GM18502 (cell line): ENCODE measurements at regions not wholly inside any gene's neighbourhood (a gene's known extent, or its start where the extent isn't known, plus 50 kb on each side); places are given as distances from the start of the nearest gene placed in this dataset.

Experiments used
- ATAC-seq: cut with Tn5 transposase; IDR thresholded peaks from one replicate; pipeline ENCODE4 v1.9.1; 2021; ENCODE audit warnings: mild to moderate bottlenecking; ENCODE audit not compliant: unreplicated experiment, poor library complexity

GRCh38 chr16:82363026-82363816, 193.2 kb upstream of the MPHOSPH6 start:
- ATAC-seq = no peak

- no peak for ATAC-seq
These were observed 191.9 kb upstream of the MPHOSPH6 start for GRCh38 chr16:82361885-82362284.

- no peak for ATAC-seq
These were observed 190.2 kb upstream of the MPHOSPH6 start for GRCh38 chr16:82360024-82360783.

- no peak for ATAC-seq
These were observed 188.7 kb upstream of the MPHOSPH6 start for GRCh38 chr16:82358606-82359221.

GRCh38 chr16:82358161-82358560, 188.1 kb upstream of the MPHOSPH6 start:
- no peak for ATAC-seq

GRCh38 chr16:82357237-82357636, 187.2 kb upstream of the MPHOSPH6 start:
- no peak for ATAC-seq

GRCh38 chr16:82350560-82350959, 180.5 kb upstream of the MPHOSPH6 start:
- no peak for ATAC-seq

- ATAC-seq = no peak
These were observed 175.3 kb upstream of the MPHOSPH6 start for GRCh38 chr16:82345318-82345717.

GRCh38 chr16:82344157-82344556, 174.1 kb upstream of the MPHOSPH6 start:
- ATAC-seq = no peak

- ATAC-seq = no peak
These were observed 171.2 kb upstream of the MPHOSPH6 start for GRCh38 chr16:82341146-82341669.

GRCh38 chr16:82340531-82340930, 170.5 kb upstream of the MPHOSPH6 start:
- ATAC-seq = no peak

GRCh38 chr16:82337355-82337754, 167.3 kb upstream of the MPHOSPH6 start:
- no peak for ATAC-seq

- no peak for ATAC-seq
These were observed 162.1 kb upstream of the MPHOSPH6 start for GRCh38 chr16:82331974-82332750.

GRCh38 chr16:82331397-82331796, 161.4 kb upstream of the MPHOSPH6 start:
- no peak for ATAC-seq

- no peak for ATAC-seq
These were observed 159.6 kb upstream of the MPHOSPH6 start for GRCh38 chr16:82329504-82330192.

GRCh38 chr16:82328881-82329469, 159.0 kb upstream of the MPHOSPH6 start:
- ATAC-seq = no peak

GRCh38 chr16:82323171-82323570, 153.1 kb upstream of the MPHOSPH6 start:
- ATAC-seq = no peak

GRCh38 chr16:82322177-82322576, 152.2 kb upstream of the MPHOSPH6 start:
- no peak for ATAC-seq

GRCh38 chr16:82319038-82319437, 149.0 kb upstream of the MPHOSPH6 start:
- ATAC-seq = no peak
